ENCODE measurements at regions not wholly inside any gene's neighbourhood (a gene's known extent, or its start where the extent isn't known, plus 50 kb on each side); places are given as distances from the start of the nearest gene placed in this dataset.
"Not testable (repeated sequence)": the region's sequence is repeated elsewhere in the genome, so short reads cannot be mapped to it uniquely, and the experiment has no call there.

GRCh38 chr13:99731747-99732146 lies 230.5 kb downstream of the TM9SF2 start:
- Histone ChIP-seq H3K36me3 (ENCODE audit: control insufficient read depth in 2 of 2, insufficient read depth in 2 of 2, low read length in 2 of 2) (no peaks in the 10 kb centered on the region), H3K4me1 (ENCODE audit: control insufficient read depth in 2 of 2, insufficient read depth in 2 of 2, low read length in 2 of 2) (no peaks in the 10 kb centered on the region), H3K9me3 (ENCODE audit: control insufficient read depth in 2 of 2, low read length in 2 of 2) (no peaks in the 10 kb centered on the region), H3K4me3 (ENCODE audit: low read length in 2 of 2) (no peak overlapping the region), H3K9ac (ENCODE audit: low read depth in 1 of 2, low read length in 2 of 2) (no peak overlapping the region), H3K27me3 (ENCODE audit: control insufficient read depth in 2 of 2, insufficient read depth in 2 of 2, low read length in 2 of 2) (no peaks in the 10 kb centered on the region), H3K27ac (ENCODE audit: low read depth in 2 of 2, low read length in 2 of 2) (no peak overlapping the region)

DNA sequence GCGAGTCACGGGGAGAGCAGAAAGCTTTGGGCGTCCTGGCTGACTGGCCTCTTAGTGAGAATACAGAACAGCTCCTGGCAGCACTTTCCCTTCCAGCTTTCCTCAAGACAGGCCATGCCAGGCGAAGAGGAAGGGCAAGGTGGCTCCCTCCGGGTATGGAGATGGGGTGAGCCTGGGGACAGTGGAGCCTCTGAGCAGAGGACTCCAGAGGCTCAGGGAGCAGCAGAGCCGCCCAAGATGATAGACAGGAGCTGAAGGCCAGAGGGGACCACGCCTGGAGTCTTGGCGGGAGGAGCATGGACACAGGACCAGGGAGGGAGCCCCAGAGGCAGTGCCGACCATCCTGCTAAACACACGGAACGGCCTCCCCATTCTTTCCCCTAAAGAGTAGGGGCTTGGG lies 229.1 kb downstream of the TM9SF2 start:
- Histone ChIP-seq H3K27me3 (ENCODE audit: control insufficient read depth in 2 of 2, insufficient read depth in 2 of 2, low read length in 2 of 2) (no peaks in the 10 kb centered on the region), H3K4me3 (ENCODE audit: low read length in 2 of 2) (no peak overlapping the region), H3K4me1 (ENCODE audit: control insufficient read depth in 2 of 2, insufficient read depth in 2 of 2, low read length in 2 of 2) (no peaks in the 10 kb centered on the region), H3K36me3 (ENCODE audit: control insufficient read depth in 2 of 2, insufficient read depth in 2 of 2, low read length in 2 of 2) (no peaks in the 10 kb centered on the region), H3K27ac (ENCODE audit: low read depth in 2 of 2, low read length in 2 of 2) (no peak overlapping the region), H3K9ac (ENCODE audit: low read depth in 1 of 2, low read length in 2 of 2) (no peak overlapping the region), H3K9me3 (ENCODE audit: control insufficient read depth in 2 of 2, low read length in 2 of 2) (no peaks in the 10 kb centered on the region)

- Histone ChIP-seq H3K27ac (ENCODE audit: low read depth in 2 of 2, low read length in 2 of 2) (no peak overlapping the region), H3K9me3 (ENCODE audit: control insufficient read depth in 2 of 2, low read length in 2 of 2) (no peaks in the 10 kb centered on the region), H3K4me1 (ENCODE audit: control insufficient read depth in 2 of 2, insufficient read depth in 2 of 2, low read length in 2 of 2) (peaks cover 0 to 2% of the 10 kb centered on the region in 2 donors), H3K4me3 (ENCODE audit: low read length in 2 of 2) (no peak overlapping the region), H3K36me3 (ENCODE audit: control insufficient read depth in 2 of 2, insufficient read depth in 2 of 2, low read length in 2 of 2) (no peaks in the 10 kb centered on the region), H3K9ac (ENCODE audit: low read depth in 1 of 2, low read length in 2 of 2) (no peak overlapping the region), H3K27me3 (ENCODE audit: control insufficient read depth in 2 of 2, insufficient read depth in 2 of 2, low read length in 2 of 2) (no peaks in the 10 kb centered on the region)
Measured at GRCh38 chr13:99729745-99730144, 228.5 kb downstream of the TM9SF2 start.

- not testable (repeated sequence) for H3K9me3 ChIP-seq (ENCODE audit: control insufficient read depth in 2 of 2, low read length in 2 of 2); H3K9ac ChIP-seq (ENCODE audit: low read depth in 1 of 2, low read length in 2 of 2); H3K27me3 ChIP-seq (ENCODE audit: control insufficient read depth in 2 of 2, insufficient read depth in 2 of 2, low read length in 2 of 2); H3K4me1 ChIP-seq (ENCODE audit: control insufficient read depth in 2 of 2, insufficient read depth in 2 of 2, low read length in 2 of 2); H3K4me3 ChIP-seq (ENCODE audit: low read length in 2 of 2); H3K27ac ChIP-seq (ENCODE audit: low read depth in 2 of 2, low read length in 2 of 2); H3K36me3 ChIP-seq (ENCODE audit: control insufficient read depth in 2 of 2, insufficient read depth in 2 of 2, low read length in 2 of 2)
Measured at GRCh38 chr13:99727651-99728050, 226.4 kb downstream of the TM9SF2 start.

DNA sequence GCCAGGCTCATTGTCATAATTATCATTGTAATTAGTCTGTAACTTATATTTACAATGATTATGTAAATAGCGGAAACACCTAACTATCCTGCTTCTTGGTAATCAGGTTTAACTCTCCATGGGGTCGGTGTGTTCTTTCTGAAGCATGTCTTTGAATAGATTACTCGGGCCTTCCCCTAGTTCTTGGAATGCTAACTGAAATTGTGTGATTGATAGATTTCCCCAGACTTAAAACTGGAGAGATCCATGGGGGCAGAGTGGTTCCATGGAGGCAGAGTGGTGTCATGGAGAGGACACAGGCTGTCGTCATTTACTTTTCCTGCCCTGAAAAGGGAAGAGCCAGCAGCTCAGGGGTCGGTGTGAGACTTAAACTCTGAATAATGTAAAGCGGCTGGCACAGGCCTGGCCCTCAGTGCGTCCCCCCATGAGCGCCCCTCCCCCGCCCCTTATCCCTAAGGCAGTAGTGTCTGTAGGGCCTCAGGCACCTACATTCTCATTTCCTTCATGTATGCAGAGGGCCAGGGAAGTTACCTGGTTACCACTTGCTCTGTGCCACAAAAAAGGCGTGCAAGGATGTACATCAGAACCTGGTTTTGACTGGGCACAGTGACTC lies 225.1 kb downstream of the TM9SF2 start:
- no peaks in the 10 kb centered on the region for H3K36me3 ChIP-seq (ENCODE audit: control insufficient read depth in 2 of 2, insufficient read depth in 2 of 2, low read length in 2 of 2)
- no peaks in the 10 kb centered on the region for H3K27me3 ChIP-seq (ENCODE audit: control insufficient read depth in 2 of 2, insufficient read depth in 2 of 2, low read length in 2 of 2)
- H3K4me3 ChIP-seq (ENCODE audit: low read length in 2 of 2), result no peak overlapping the region
- H3K27ac ChIP-seq (ENCODE audit: low read depth in 2 of 2, low read length in 2 of 2), result no peak overlapping the region
- H3K9me3 ChIP-seq (ENCODE audit: control insufficient read depth in 2 of 2, low read length in 2 of 2), result no peaks in the 10 kb centered on the region
- H3K9ac ChIP-seq (ENCODE audit: low read depth in 1 of 2, low read length in 2 of 2), result no peak overlapping the region
- H3K4me1 ChIP-seq (ENCODE audit: control insufficient read depth in 2 of 2, insufficient read depth in 2 of 2, low read length in 2 of 2), result peaks cover 0 to 3% of the 10 kb centered on the region in 2 donors

DNA sequence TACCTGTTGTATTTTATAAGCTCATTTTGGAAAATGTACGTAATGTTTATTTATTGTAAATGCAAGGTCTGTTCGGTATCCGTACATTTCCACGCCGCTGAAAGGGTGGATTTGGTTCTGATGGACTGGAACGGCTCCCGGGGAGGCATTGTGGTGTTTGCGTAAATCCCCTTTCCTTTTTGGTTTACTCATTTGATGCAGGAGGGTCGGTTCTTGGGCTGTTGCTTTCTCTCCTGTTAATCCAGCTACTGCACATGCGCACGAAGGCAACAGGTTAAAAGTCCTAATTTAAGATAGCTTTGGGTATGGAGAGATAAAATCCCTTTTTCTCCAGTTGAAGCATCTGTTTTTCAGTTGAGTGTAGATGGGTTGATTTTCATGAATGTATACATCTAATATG lies 224.4 kb downstream of the TM9SF2 start:
- H3K9ac ChIP-seq (ENCODE audit: low read depth in 1 of 2, low read length in 2 of 2), result no peak overlapping the region
- H3K27ac ChIP-seq (ENCODE audit: low read depth in 2 of 2, low read length in 2 of 2), result no peak overlapping the region
- H3K9me3 ChIP-seq (ENCODE audit: control insufficient read depth in 2 of 2, low read length in 2 of 2), result no peaks in the 10 kb centered on the region
- H3K4me3 ChIP-seq (ENCODE audit: low read length in 2 of 2), result no peak overlapping the region
- peaks cover 0 to 3% of the 10 kb centered on the region in 2 donors for H3K4me1 ChIP-seq (ENCODE audit: control insufficient read depth in 2 of 2, insufficient read depth in 2 of 2, low read length in 2 of 2)
- H3K27me3 ChIP-seq (ENCODE audit: control insufficient read depth in 2 of 2, insufficient read depth in 2 of 2, low read length in 2 of 2), result no peaks in the 10 kb centered on the region
- H3K36me3 ChIP-seq (ENCODE audit: control insufficient read depth in 2 of 2, insufficient read depth in 2 of 2, low read length in 2 of 2), result no peaks in the 10 kb centered on the region

GRCh38 chr13:99724633-99725517 lies 223.6 kb downstream of the TM9SF2 start:
- Histone ChIP-seq H3K36me3 (ENCODE audit: control insufficient read depth in 2 of 2, insufficient read depth in 2 of 2, low read length in 2 of 2) (no peaks in the 10 kb centered on the region), H3K27me3 (ENCODE audit: control insufficient read depth in 2 of 2, insufficient read depth in 2 of 2, low read length in 2 of 2) (no peaks in the 10 kb centered on the region), H3K27ac (ENCODE audit: low read depth in 2 of 2, low read length in 2 of 2) (no peak overlapping the region), H3K9ac (ENCODE audit: low read depth in 1 of 2, low read length in 2 of 2) (no peak overlapping the region), H3K9me3 (ENCODE audit: control insufficient read depth in 2 of 2, low read length in 2 of 2) (no peaks in the 10 kb centered on the region), H3K4me3 (ENCODE audit: low read length in 2 of 2) (no peak overlapping the region), H3K4me1 (ENCODE audit: control insufficient read depth in 2 of 2, insufficient read depth in 2 of 2, low read length in 2 of 2) (peaks cover 0 to 3% of the 10 kb centered on the region in 2 donors)

DNA sequence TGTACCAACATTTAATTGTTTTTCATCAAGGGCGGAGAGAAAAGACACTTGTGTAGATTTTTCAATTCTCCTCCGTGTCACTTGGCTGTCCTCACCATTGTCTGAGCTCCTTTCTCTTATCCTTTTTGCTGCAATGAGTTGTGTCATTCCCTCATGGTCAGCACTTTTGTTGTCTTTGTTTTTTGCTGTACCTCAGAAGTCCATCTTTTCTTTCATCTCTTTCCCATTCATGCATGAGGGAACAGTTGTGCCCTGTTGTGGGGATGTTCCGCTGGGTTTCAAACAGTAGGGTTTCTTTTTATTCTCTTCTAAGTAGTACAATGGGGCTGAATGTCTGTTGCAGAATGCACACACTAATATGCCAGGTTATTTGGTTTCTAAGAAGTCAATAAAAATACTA lies 222.6 kb downstream of the TM9SF2 start:
- Histone ChIP-seq H3K9me3 (ENCODE audit: control insufficient read depth in 2 of 2, low read length in 2 of 2) (no peaks in the 10 kb centered on the region), H3K4me3 (ENCODE audit: low read length in 2 of 2) (no peak overlapping the region), H3K27ac (ENCODE audit: low read depth in 2 of 2, low read length in 2 of 2) (no peak overlapping the region), H3K27me3 (ENCODE audit: control insufficient read depth in 2 of 2, insufficient read depth in 2 of 2, low read length in 2 of 2) (no peaks in the 10 kb centered on the region), H3K4me1 (ENCODE audit: control insufficient read depth in 2 of 2, insufficient read depth in 2 of 2, low read length in 2 of 2) (peaks cover 0 to 3% of the 10 kb centered on the region in 2 donors), H3K9ac (ENCODE audit: low read depth in 1 of 2, low read length in 2 of 2) (no peak overlapping the region), H3K36me3 (ENCODE audit: control insufficient read depth in 2 of 2, insufficient read depth in 2 of 2, low read length in 2 of 2) (no peaks in the 10 kb centered on the region)

DNA sequence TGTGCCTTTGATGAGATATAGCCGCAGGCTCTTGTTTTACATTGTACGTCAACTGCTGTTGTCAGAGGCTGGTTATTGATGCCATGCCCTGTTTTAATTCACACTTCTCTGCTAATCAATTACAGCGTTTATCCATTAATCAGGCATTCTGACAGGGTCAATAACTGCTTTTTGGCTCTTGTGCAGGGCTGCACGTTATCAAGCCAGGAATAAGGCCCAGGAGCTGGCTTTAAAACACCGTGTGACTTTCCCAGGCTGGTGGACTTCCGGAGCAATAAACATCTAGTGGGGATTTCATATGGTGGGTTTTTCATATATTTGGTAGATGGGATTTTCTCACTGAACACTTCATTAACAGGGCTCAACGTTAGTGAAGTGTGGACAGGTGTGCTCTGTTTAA lies 221.7 kb downstream of the TM9SF2 start:
- Histone ChIP-seq H3K27ac (ENCODE audit: low read depth in 2 of 2, low read length in 2 of 2) (no peak overlapping the region), H3K4me3 (ENCODE audit: low read length in 2 of 2) (no peak overlapping the region), H3K4me1 (ENCODE audit: control insufficient read depth in 2 of 2, insufficient read depth in 2 of 2, low read length in 2 of 2) (peaks cover 0 to 3% of the 10 kb centered on the region in 2 donors), H3K9ac (ENCODE audit: low read depth in 1 of 2, low read length in 2 of 2) (no peak overlapping the region), H3K27me3 (ENCODE audit: control insufficient read depth in 2 of 2, insufficient read depth in 2 of 2, low read length in 2 of 2) (no peaks in the 10 kb centered on the region), H3K36me3 (ENCODE audit: control insufficient read depth in 2 of 2, insufficient read depth in 2 of 2, low read length in 2 of 2) (no peaks in the 10 kb centered on the region), H3K9me3 (ENCODE audit: control insufficient read depth in 2 of 2, low read length in 2 of 2) (no peaks in the 10 kb centered on the region)

GRCh38 chr13:99722338-99722818 lies 221.1 kb downstream of the TM9SF2 start:
- no peak overlapping the region for H3K9ac ChIP-seq (ENCODE audit: low read depth in 1 of 2, low read length in 2 of 2)
- peaks cover 0 to 3% of the 10 kb centered on the region in 2 donors for H3K4me1 ChIP-seq (ENCODE audit: control insufficient read depth in 2 of 2, insufficient read depth in 2 of 2, low read length in 2 of 2)
- H3K27me3 ChIP-seq (ENCODE audit: control insufficient read depth in 2 of 2, insufficient read depth in 2 of 2, low read length in 2 of 2), result no peaks in the 10 kb centered on the region
- H3K27ac ChIP-seq (ENCODE audit: low read depth in 2 of 2, low read length in 2 of 2), result no peak overlapping the region
- no peaks in the 10 kb centered on the region for H3K36me3 ChIP-seq (ENCODE audit: control insufficient read depth in 2 of 2, insufficient read depth in 2 of 2, low read length in 2 of 2)
- H3K9me3 ChIP-seq (ENCODE audit: control insufficient read depth in 2 of 2, low read length in 2 of 2), result no peaks in the 10 kb centered on the region
- no peak overlapping the region for H3K4me3 ChIP-seq (ENCODE audit: low read length in 2 of 2)
